Esophagus squamous epithelium (tissue), 5 donors: ENCODE measurements at regions not wholly inside any gene's neighbourhood (a gene's known extent, or its start where the extent isn't known, plus 50 kb on each side); places are given as distances from the start of the nearest gene placed in this dataset.
"Not testable (repeated sequence)": the region's sequence is repeated elsewhere in the genome, so short reads cannot be mapped to it uniquely, and the experiment has no call there.

Experiments
- DNase-seq: peaks from one replicate; lab custom pipeline; 2025; lab: John Stamatoyannopoulos, UW
- H3K27ac ChIP-seq, 4 donors: fragments of 200-600 bp; sonication (generic); one replicate each; pipeline ENCODE4 v1.5.1; 2016 to 2019; ENCODE audit warnings: mild to moderate bottlenecking in 1 of 4
- H3K27me3 ChIP-seq, 4 donors: fragments of 200-600 bp; sonication (generic); 1 replicate in 3 of 4; 2 replicates in 1 of 4; pipeline versions ENCODE4 v1.5.1 to v1.6.0; 2017 to 2021; ENCODE audit warnings: antibody characterized with exemption in 1 of 4
- H3K36me3 ChIP-seq, 3 donors: fragments of 200-600 bp; sonication (generic); one replicate each; pipeline ENCODE4 v1.5.1; 2016 to 2019
- H3K4me1 ChIP-seq, 3 donors: fragments of 200-600 bp; sonication (generic); one replicate each; pipeline ENCODE4 v1.5.1; 2017 to 2019
- H3K4me3 ChIP-seq, 4 donors: fragments of 200-600 bp; sonication (generic); 1 replicate in 3 of 4; 2 replicates in 1 of 4; pipeline ENCODE4 v1.5.1; 2016 to 2019; ENCODE audit warnings: mild to moderate bottlenecking in 2 of 4, moderate library complexity in 1 of 4
- H3K9me3 ChIP-seq, 3 donors: fragments of 200-600 bp; sonication (generic); one replicate each; pipeline ENCODE4 v1.5.1; 2016 to 2019
- POLR2A ChIP-seq, 4 donors: fragments of 450-650 bp; IDR thresholded peaks; one replicate each; pipeline ENCODE4 v1.6.1; 2017; ENCODE audit warnings: antibody characterized with exemption in 4 of 4, mild to moderate bottlenecking in 4 of 4, moderate library complexity in 3 of 4
- WGBS, 2 donors: methylation state at CpG; one replicate each; pipeline ENCODE4 v1.1.5; 2018; 5-methylcytosine and 5-hydroxymethylcytosine counted together
- intact Hi-C: fragments of 100-400 bp; cut with DNase I; formaldehyde crosslinking; loops from one replicate; pipeline ENCODE4 v1.15.0; 2022
- TF ChIP-seq, protein P1 (sequence below), 6 experiments: fragments of 450-650 bp in 4 of 6; fragments of 200-600 bp in 2 of 6; sonication (generic) in 2 of 6; IDR thresholded peaks; one replicate each; pipeline ENCODE4 v1.5.1; 2016 to 2019; ENCODE audit warnings: antibody characterized with exemption in 6 of 6, mild to moderate bottlenecking in 4 of 6, moderate library complexity in 4 of 6
- donor health status: DM: yes; HTN: yes; CAD: no.

DNA sequence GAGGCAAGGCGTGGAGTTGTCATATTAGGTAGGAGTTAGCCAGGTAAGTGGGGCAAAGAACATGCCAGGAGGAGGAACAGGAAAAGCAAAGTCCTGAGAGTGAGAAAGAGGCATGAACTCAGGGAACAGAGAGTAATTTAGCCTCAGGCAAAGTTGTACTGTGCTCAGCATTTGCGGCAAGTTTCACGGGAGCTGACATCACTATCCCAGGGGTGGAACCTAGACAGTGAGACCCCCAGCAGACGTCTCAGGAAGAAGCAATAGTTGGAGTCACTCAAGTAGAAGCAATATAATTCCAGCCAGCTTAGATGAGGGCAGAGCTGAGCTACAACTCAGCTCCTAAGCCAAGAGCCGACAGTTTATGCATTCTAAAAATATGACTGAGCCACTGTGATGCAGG is 426.0 kb upstream of the ISX start:
- no peak for TF ChIP-seq POLR2A (IDR thresholded peaks at IDR 0.05)
- TF ChIP-seq, protein P1, sequence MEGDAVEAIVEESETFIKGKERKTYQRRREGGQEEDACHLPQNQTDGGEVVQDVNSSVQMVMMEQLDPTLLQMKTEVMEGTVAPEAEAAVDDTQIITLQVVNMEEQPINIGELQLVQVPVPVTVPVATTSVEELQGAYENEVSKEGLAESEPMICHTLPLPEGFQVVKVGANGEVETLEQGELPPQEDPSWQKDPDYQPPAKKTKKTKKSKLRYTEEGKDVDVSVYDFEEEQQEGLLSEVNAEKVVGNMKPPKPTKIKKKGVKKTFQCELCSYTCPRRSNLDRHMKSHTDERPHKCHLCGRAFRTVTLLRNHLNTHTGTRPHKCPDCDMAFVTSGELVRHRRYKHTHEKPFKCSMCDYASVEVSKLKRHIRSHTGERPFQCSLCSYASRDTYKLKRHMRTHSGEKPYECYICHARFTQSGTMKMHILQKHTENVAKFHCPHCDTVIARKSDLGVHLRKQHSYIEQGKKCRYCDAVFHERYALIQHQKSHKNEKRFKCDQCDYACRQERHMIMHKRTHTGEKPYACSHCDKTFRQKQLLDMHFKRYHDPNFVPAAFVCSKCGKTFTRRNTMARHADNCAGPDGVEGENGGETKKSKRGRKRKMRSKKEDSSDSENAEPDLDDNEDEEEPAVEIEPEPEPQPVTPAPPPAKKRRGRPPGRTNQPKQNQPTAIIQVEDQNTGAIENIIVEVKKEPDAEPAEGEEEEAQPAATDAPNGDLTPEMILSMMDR (IDR thresholded peaks at IDR 0.05) = no peak
- H3K4me3 ChIP-seq = no peak overlapping the region
- intact Hi-C loops = no loop called here
- DNase-seq = no peak
- H3K27ac ChIP-seq = no peak overlapping the region
- no peaks in the 10 kb centered on the region for H3K36me3 ChIP-seq
- no peaks in the 10 kb centered on the region for H3K9me3 ChIP-seq
- WGBS, 2 donors = 48 to 54% methylated on average over 5 of the region's 5 CpGs
- H3K4me1 ChIP-seq = no peaks in the 10 kb centered on the region
- peaks cover 0 to 19% (median 0%) of the 10 kb centered on the region in 4 donors for H3K27me3 ChIP-seq

DNA sequence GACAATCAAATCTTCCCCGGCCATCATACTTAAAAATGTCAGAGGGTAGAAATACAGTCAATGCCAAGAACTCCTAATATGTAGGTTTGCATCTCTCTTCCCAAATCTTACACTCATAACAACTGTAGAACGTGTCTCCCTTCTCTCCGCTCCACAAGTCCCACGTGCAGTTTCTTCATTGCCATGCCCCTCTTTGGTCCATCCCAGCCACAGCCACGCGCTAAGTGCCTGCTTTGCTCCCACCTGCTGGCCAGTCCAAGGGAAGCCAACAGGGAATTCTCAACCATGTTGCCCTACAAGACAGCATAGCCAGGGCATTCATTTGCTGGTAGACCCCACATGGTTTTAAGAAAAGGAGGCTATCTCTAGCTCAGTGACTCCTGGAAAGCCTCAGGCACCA is 420.6 kb upstream of the ISX start:
- Histone ChIP-seq H3K27me3 (peaks cover 0 to 5% (median 0%) of the 10 kb centered on the region in 4 donors), H3K4me3 (no peak overlapping the region), H3K27ac (no peak overlapping the region), H3K4me1 (no peaks in the 10 kb centered on the region), H3K9me3 (no peaks in the 10 kb centered on the region), H3K36me3 (no peaks in the 10 kb centered on the region)
- DNase-seq = no peak
- intact Hi-C loops = no loop called here
- 73 to 75% methylated on average over 6 of the region's 6 CpGs for WGBS, 2 donors
- TF ChIP-seq, protein P1 (IDR thresholded peaks at IDR 0.05) = no peak
- TF ChIP-seq POLR2A (IDR thresholded peaks at IDR 0.05) = no peak

DNA sequence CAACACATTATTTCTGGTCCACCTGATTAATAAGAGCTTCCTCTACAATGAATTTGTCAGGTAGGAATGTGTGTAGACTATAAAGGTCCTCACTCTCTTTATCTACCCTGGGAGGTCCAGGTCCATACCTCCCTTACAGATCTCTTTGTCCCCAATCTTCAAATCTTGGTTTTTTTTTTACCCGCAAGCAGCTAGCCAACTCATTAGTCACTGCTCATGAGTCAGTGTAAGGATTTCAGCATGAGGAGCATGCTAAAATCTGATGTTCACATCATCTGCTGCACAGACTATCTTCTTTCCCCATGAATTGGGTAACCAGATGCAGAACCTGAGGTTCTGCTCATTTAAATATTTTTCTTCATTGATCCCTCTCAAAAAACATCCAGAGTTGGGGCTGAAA is 397.0 kb upstream of the ISX start:
- intact Hi-C loops = no loop called here
- no peak overlapping the region for H3K4me3 ChIP-seq

DNA sequence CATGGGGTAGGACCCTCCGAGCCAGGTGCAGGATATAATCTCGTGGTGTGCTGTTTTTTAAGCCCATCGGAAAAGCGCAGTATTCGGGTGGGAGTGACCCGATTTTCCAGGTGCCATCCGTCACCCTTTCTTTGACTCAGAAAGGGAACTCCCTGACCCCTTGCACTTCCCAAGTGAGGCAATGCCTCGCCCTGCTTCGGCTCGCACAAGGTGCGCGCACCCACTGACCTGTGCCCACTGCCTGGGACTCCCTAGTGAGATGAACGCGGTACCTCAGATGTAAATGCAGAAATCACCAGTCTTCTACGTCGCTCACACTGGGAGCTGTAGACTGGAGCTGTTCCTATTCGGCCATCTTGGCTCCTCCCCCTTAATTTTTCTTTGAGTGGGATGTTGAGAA is 382.9 kb upstream of the ISX start:
- H3K4me1 ChIP-seq, H3K36me3 ChIP-seq, DNase-seq, intact Hi-C loops, H3K27ac ChIP-seq, H3K27me3 ChIP-seq, H3K9me3 ChIP-seq: not testable (repeated sequence)
- WGBS, 2 donors = 72 to 91% methylated on average over 7 to 12 of the region's 17 CpGs
- peak overlapping the region in 1 of 4 donors; percentile 8 for H3K4me3 ChIP-seq

More for the DNA sequence above, 397.0 kb upstream of the ISX start:
- WGBS, 2 donors = 35 to 52% methylated on average over 1 of the region's 1 CpG
- H3K9me3 ChIP-seq = no peaks in the 10 kb centered on the region
- no peak for DNase-seq
- no peak overlapping the region for H3K27ac ChIP-seq
- no peaks in the 10 kb centered on the region for H3K27me3 ChIP-seq
- TF ChIP-seq POLR2A (IDR thresholded peaks at IDR 0.05) = no peak
- TF ChIP-seq, protein P1 (IDR thresholded peaks at IDR 0.05) = no peak
- H3K36me3 ChIP-seq = no peaks in the 10 kb centered on the region
- H3K4me1 ChIP-seq = no peaks in the 10 kb centered on the region

DNA sequence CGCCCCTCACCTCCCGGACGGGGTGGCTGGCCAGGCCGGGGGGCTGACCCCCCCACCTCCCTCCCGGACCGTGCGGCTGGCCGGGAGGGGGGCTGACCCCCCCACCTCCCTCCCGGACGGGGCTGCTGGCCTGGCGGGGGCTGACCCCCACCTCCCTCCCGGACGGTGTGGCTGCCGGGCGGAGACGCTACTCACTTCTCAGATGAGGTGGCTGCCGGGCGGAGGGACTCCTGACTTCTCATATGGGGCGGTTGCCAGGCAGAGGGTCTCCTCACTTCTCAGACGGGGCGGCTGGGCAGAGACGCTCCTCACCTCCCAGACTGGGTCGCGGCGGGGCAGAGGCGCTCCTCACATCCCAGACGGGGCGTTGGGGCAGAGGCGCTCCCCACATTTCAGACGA is 381.7 kb upstream of the ISX start:
- H3K36me3 ChIP-seq, H3K4me3 ChIP-seq, H3K9me3 ChIP-seq, H3K4me1 ChIP-seq, H3K27ac ChIP-seq, DNase-seq, intact Hi-C loops, H3K27me3 ChIP-seq: not testable (repeated sequence)
- WGBS, 2 donors = no CpG with 5 or more reads among the region's 30 CpGs

DNA sequence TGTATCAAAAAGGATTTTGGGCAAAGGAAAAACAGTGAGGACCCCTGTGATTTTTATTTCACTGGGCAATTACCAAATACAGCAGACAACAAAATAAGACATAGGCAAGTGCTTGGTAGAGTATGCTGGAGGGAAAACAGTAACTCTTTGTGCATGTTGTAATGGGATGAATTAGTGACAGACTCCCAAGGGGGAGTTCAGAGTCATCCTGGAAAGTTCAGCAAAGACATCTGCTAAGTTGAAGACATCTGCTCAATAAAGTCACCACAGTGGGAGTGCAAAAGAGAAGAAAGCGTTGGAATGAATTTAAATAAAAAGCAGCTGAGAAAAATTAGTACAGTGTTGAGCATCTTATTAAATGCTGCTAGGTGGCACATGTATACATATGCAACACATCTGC is 378.8 kb upstream of the ISX start:
- no peaks in the 10 kb centered on the region for H3K9me3 ChIP-seq
- WGBS, 2 donors = 55 to 90% methylated on average over 1 of the region's 1 CpG
- TF ChIP-seq, protein P1 (IDR thresholded peaks at IDR 0.05) = no peak
- no peak for TF ChIP-seq POLR2A (IDR thresholded peaks at IDR 0.05)
- intact Hi-C loops = no loop called here
- H3K27me3 ChIP-seq = no peaks in the 10 kb centered on the region
- no peaks in the 10 kb centered on the region for H3K36me3 ChIP-seq
- DNase-seq = no peak
- H3K27ac ChIP-seq = no peak overlapping the region
- H3K4me3 ChIP-seq = no peak overlapping the region
- no peaks in the 10 kb centered on the region for H3K4me1 ChIP-seq
